Nephron (organoid): ENCODE measurements at regions not wholly inside any gene's neighbourhood (a gene's known extent, or its start where the extent isn't known, plus 50 kb on each side); places are given as distances from the start of the nearest gene placed in this dataset.
"Not testable (repeated sequence)": the region's sequence is repeated elsewhere in the genome, so short reads cannot be mapped to it uniquely, and the experiment has no call there.

Source experiments
- H3K27ac Mint-ChIP-seq, 3 experiments: 2 replicates each; pipeline ENCODE4 v1.8.0; 2020; ENCODE audit warnings: mixed read lengths in 3 of 3, mild to moderate bottlenecking in 2 of 3, moderate library complexity in 1 of 3
- H3K27me3 Mint-ChIP-seq: 2 replicates; pipeline ENCODE4 v1.8.0; 2021; ENCODE audit warnings: low read depth, mild to moderate bottlenecking, moderate library complexity, mixed read lengths
- H3K36me3 Mint-ChIP-seq: 2 replicates; pipeline ENCODE4 v1.8.0; 2020; ENCODE audit warnings: low read depth, mixed read lengths
- H3K4me1 Mint-ChIP-seq: 2 replicates; pipeline ENCODE4 v1.8.0; 2020; ENCODE audit warnings: mixed read lengths
- H3K4me3 Mint-ChIP-seq, 3 experiments: 2 replicates each; pipeline ENCODE4 v1.8.0; 2020; ENCODE audit warnings: mild to moderate bottlenecking in 3 of 3, mixed read lengths in 3 of 3, moderate library complexity in 2 of 3
- H3K9me3 Mint-ChIP-seq: 2 replicates; pipeline ENCODE4 v1.8.0; 2020; ENCODE audit warnings: mixed read lengths
- TF ChIP-seq, protein P1 (sequence below), 3 experiments: fragments of 200-600 bp; sonication (generic); IDR thresholded peaks; one replicate each; pipeline ENCODE4 v1.5.0; 2021; ENCODE audit warnings: antibody characterized with exemption in 3 of 3; ENCODE audit not compliant: unreplicated experiment in 3 of 3

GRCh38 chr2:12486205-12487118, 230.3 kb upstream of the TRIB2 start:
- TF ChIP-seq, protein P1, sequence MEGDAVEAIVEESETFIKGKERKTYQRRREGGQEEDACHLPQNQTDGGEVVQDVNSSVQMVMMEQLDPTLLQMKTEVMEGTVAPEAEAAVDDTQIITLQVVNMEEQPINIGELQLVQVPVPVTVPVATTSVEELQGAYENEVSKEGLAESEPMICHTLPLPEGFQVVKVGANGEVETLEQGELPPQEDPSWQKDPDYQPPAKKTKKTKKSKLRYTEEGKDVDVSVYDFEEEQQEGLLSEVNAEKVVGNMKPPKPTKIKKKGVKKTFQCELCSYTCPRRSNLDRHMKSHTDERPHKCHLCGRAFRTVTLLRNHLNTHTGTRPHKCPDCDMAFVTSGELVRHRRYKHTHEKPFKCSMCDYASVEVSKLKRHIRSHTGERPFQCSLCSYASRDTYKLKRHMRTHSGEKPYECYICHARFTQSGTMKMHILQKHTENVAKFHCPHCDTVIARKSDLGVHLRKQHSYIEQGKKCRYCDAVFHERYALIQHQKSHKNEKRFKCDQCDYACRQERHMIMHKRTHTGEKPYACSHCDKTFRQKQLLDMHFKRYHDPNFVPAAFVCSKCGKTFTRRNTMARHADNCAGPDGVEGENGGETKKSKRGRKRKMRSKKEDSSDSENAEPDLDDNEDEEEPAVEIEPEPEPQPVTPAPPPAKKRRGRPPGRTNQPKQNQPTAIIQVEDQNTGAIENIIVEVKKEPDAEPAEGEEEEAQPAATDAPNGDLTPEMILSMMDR (IDR thresholded peaks at IDR 0.05; ENCODE audit: unreplicated experiment in 3 of 3): no peak
- Mint-ChIP-seq H3K27me3 (peaks cover 12% of the 10 kb centered on the region), H3K9me3 (peaks cover 7% of the 10 kb centered on the region), H3K4me3 (no peak overlapping the region), H3K27ac (no peak overlapping the region), H3K36me3 (no peaks in the 10 kb centered on the region), H3K4me1 (peaks cover 10% of the 10 kb centered on the region)

GRCh38 chr2:12487253-12488004, 229.3 kb upstream of the TRIB2 start:
- Mint-ChIP-seq H3K4me1 (peaks cover 10% of the 10 kb centered on the region), H3K27me3 (peaks cover 12% of the 10 kb centered on the region), H3K4me3 (no peak overlapping the region), H3K9me3 (peaks cover 7% of the 10 kb centered on the region), H3K27ac (no peak overlapping the region), H3K36me3 (no peaks in the 10 kb centered on the region)
- TF ChIP-seq, protein P1 (IDR thresholded peaks at IDR 0.05; ENCODE audit: unreplicated experiment in 3 of 3): no peak

DNA sequence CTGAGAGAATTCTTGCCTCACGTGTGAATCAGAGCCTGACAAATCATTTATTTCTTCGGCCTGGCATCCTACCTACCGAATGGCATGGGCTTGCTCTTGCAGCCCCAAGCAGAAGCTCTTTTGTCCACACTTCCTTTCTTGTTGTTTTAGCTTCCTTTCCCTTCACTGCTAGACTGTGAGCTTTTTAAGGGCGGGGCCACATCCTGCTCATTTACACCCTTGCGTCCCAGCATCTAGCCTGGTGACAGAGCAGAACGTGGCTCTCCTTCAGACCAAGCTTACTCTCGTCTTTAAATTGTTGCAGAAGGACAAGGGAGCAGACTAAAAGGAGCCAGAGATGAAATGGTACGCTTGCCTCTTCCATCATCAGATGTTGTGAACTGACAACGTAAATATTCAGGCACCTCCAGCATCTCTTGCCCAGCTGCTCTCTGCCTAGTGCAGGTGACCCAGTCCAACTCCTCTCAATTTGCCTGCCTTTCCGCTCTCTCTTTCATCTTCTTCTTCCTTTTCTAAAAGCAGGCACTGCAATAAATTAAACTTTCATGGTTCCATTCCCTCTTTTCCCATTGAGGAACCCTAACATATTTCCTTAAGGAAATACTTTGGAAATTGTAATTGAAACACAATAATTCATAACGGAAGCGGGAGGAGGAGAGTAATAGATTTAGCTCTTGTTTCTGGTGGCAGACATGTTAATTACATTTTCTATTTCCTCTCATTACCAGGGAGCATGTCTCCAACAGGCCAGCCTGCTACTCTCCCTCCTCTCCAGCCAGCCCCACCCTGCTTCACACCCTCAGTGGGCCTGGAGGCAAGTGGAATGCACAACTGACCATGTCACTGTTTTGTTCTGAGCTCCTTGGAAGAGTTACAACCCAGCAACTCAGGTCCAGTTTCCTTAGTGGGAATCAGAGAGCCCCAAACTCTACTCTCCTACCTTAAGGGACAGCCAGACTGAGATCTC, 228.1 kb upstream of the TRIB2 start:
- peaks cover 12% of the 10 kb centered on the region for H3K27me3 Mint-ChIP-seq
- peaks cover 16% of the 10 kb centered on the region for H3K4me1 Mint-ChIP-seq
- H3K4me3 Mint-ChIP-seq: no peak overlapping the region
- H3K9me3 Mint-ChIP-seq: peaks cover 12% of the 10 kb centered on the region
- no peaks in the 10 kb centered on the region for H3K36me3 Mint-ChIP-seq
- no peak overlapping the region for H3K27ac Mint-ChIP-seq
- TF ChIP-seq, protein P1 (IDR thresholded peaks at IDR 0.05; ENCODE audit: unreplicated experiment in 3 of 3): no peak

- H3K9me3 Mint-ChIP-seq: peaks cover 12% of the 10 kb centered on the region
- H3K4me1 Mint-ChIP-seq: peaks cover 12% of the 10 kb centered on the region
- H3K36me3 Mint-ChIP-seq: no peaks in the 10 kb centered on the region
- no peak overlapping the region for H3K4me3 Mint-ChIP-seq
- H3K27me3 Mint-ChIP-seq: peaks cover 7% of the 10 kb centered on the region
- H3K27ac Mint-ChIP-seq: no peak overlapping the region
- TF ChIP-seq, protein P1 (IDR thresholded peaks at IDR 0.05; ENCODE audit: unreplicated experiment in 3 of 3): no peak
Measured at GRCh38 chr2:12490641-12491040, 226.1 kb upstream of the TRIB2 start.

DNA sequence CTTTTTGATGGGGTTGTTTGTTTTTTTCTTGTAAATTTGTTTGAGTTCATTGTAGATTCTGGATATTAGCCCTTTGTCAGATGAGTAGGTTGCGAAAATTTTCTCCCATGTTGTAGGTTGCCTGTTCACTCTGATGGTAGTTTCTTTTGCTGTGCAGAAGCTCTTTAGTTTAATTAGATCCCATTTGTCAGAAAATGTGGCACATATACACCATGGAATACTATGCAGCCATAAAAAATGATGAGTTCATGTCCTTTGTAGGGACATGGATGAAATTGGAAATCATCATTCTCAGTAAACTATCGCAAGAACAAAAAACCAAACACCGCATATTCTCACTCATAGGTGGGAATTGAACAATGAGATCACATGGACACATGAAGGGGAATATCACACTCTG, 224.4 kb upstream of the TRIB2 start:
- H3K36me3 Mint-ChIP-seq, H3K27ac Mint-ChIP-seq: not testable (repeated sequence)
- peaks cover 12% of the 10 kb centered on the region for H3K9me3 Mint-ChIP-seq

More for the DNA sequence above, 224.4 kb upstream of the TRIB2 start:
- not testable (repeated sequence) for H3K27me3 Mint-ChIP-seq, H3K4me3 Mint-ChIP-seq
- peaks cover 12% of the 10 kb centered on the region for H3K4me1 Mint-ChIP-seq
